Activated T-cell treated with anti-CD3 and anti-CD28 coated beads, Interleukin-2, amount 50 U/mL, for 72 hours (primary cell): ENCODE measurements at regions not wholly inside any gene's neighbourhood (a gene's known extent, or its start where the extent isn't known, plus 50 kb on each side); places are given as distances from the start of the nearest gene placed in this dataset.
"Not testable (repeated sequence)": the region's sequence is repeated elsewhere in the genome, so short reads cannot be mapped to it uniquely, and the experiment has no call there.

ENCODE experiments used
- ATAC-seq, 2 donors: fragments of 150-1000 bp; cut with Tn5 transposase; replicated peaks in 1 of 2; 2 replicates each; pipeline ENCODE4 v1.10.0; 2021; ENCODE audit warnings: moderate library complexity in 2 of 2, mild to moderate bottlenecking in 1 of 2
- DNase-seq, 2 donors: peaks; one replicate each; pipeline ENCODE4 v3.0.0; 2021 to 2022; ENCODE audit warnings: mixed read lengths in 1 of 2
- H3K27ac Mint-ChIP-seq: one replicate; pipeline ENCODE4 v1.8.0; 2022; ENCODE audit warnings: mild to moderate bottlenecking, moderate library complexity, mixed read lengths
- H3K27me3 Mint-ChIP-seq: one replicate; pipeline ENCODE4 v1.8.0; 2022; ENCODE audit warnings: low read depth, mixed read lengths
- H3K36me3 Mint-ChIP-seq, 2 donors: one replicate each; pipeline ENCODE4 v1.8.0; 2022; ENCODE audit warnings: mixed read lengths in 2 of 2, mild to moderate bottlenecking in 1 of 2; ENCODE audit not compliant: insufficient read depth in 2 of 2
- H3K4me1 Mint-ChIP-seq: one replicate; pipeline ENCODE4 v1.8.0; 2022; ENCODE audit warnings: low read depth, mixed read lengths
- H3K4me3 Mint-ChIP-seq, 2 donors: one replicate each; pipeline ENCODE4 v1.8.0; 2022; ENCODE audit warnings: mild to moderate bottlenecking in 2 of 2, mixed read lengths in 2 of 2, moderate library complexity in 2 of 2
- H3K9me3 Mint-ChIP-seq, 2 donors: one replicate each; pipeline ENCODE4 v1.8.0; 2022; ENCODE audit warnings: mixed read lengths in 2 of 2

- Mint-ChIP-seq H3K36me3 (peaks cover 1 to 2% of the 10 kb centered on the region in 2 donors), H3K9me3 (peaks cover 5 to 8% of the 10 kb centered on the region in 2 donors), H3K4me1 (no peaks in the 10 kb centered on the region), H3K27ac (no peak overlapping the region), H3K4me3 (no peak overlapping the region), H3K27me3 (no peaks in the 10 kb centered on the region)
- ATAC-seq (no peak), DNase-seq (no peak)
Observed at GRCh38 chr3:3902161-3902560, 102.9 kb downstream of the LRRN1 start.

GRCh38 chr3:3906171-3906570, 106.9 kb downstream of the LRRN1 start:
- peaks cover 1 to 2% of the 10 kb centered on the region in 2 donors for H3K36me3 Mint-ChIP-seq
- H3K27me3 Mint-ChIP-seq: no peaks in the 10 kb centered on the region
- no peak for ATAC-seq
- H3K27ac Mint-ChIP-seq: no peak overlapping the region
- H3K4me1 Mint-ChIP-seq: no peaks in the 10 kb centered on the region
- H3K9me3 Mint-ChIP-seq: peaks cover 1 to 4% of the 10 kb centered on the region in 2 donors
- H3K4me3 Mint-ChIP-seq: no peak overlapping the region
- DNase-seq: no peak

DNA sequence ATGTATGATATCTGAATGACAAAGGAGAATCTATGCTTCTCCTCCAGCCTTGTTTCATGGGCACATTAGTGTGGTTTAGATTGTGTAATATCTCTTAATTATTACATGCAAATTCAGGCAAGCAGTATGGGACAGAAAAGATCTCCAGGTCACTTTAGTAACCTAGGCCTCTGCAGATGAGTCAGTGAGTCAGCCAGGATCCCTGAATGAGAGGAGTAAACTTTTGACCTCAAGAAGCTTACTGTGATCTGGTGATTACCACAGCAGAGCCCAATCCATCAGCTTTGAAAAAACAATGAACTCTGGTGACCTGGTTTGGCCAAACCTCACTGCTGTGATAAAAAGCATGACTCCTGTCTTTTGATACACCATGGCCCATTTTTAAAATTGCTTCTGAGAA, 107.8 kb downstream of the LRRN1 start:
- peaks cover 1 to 4% of the 10 kb centered on the region in 2 donors for H3K9me3 Mint-ChIP-seq
- H3K27me3 Mint-ChIP-seq: no peaks in the 10 kb centered on the region
- no peak for ATAC-seq

DNA sequence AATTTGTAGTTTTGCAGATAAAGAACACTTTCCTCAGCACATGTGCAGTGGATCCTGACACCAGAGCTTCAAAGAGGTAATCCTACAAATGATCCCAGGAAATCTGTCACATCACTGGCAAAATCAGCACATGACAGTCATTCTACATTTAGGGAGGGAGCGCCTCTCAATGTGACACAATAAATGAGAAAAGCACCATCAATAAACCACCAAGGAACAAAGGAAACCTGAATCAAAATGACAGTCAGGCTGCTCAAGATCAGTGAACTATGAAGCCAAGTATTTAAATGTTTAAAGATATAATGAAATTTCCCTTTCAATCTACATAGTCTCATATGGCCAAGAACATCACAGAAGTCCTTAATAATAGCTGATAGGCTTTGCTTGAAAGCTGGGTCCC, 119.5 kb downstream of the LRRN1 start:
- H3K27ac Mint-ChIP-seq: no peak overlapping the region
- DNase-seq (no peak), ATAC-seq (no peak)
- no peaks in the 10 kb centered on the region for H3K27me3 Mint-ChIP-seq
- no peaks in the 10 kb centered on the region for H3K4me1 Mint-ChIP-seq
- no peaks in the 10 kb centered on the region for H3K36me3 Mint-ChIP-seq
- H3K4me3 Mint-ChIP-seq: no peak overlapping the region
- peaks cover 0 to 3% of the 10 kb centered on the region in 2 donors for H3K9me3 Mint-ChIP-seq

More for the DNA sequence above, 107.8 kb downstream of the LRRN1 start:
- Mint-ChIP-seq H3K27ac (no peak overlapping the region), H3K4me3 (no peak overlapping the region), H3K4me1 (no peaks in the 10 kb centered on the region), H3K36me3 (peaks cover 1 to 2% of the 10 kb centered on the region in 2 donors)
- DNase-seq: no peak

DNA sequence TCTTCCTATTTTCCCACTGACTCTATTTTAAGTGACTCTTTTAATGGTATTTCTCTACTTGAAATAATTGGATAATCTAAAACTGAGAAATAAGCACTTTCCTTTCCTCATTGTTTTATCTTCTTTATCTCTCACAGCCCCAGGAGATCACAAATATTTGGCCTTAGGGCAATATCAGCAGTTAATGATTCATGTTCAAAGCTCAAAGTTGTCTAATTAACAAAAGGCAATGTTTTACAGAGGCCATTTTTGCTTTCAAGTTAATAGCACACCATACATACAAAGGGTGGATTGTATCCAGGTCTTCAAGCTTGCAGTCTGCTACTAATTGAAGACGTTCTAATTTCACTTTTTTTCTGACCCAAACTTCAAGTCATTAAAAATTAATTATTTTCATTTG, 120.1 kb downstream of the LRRN1 start:
- no peak for DNase-seq
- Mint-ChIP-seq H3K4me3 (no peak overlapping the region), H3K27me3 (no peaks in the 10 kb centered on the region), H3K4me1 (no peaks in the 10 kb centered on the region), H3K36me3 (no peaks in the 10 kb centered on the region), H3K9me3 (peaks cover 0 to 3% of the 10 kb centered on the region in 2 donors), H3K27ac (no peak overlapping the region)
- ATAC-seq: no peak

- H3K4me1 Mint-ChIP-seq: no peaks in the 10 kb centered on the region
- peaks cover 0 to 2% of the 10 kb centered on the region in 2 donors for H3K9me3 Mint-ChIP-seq
- H3K36me3 Mint-ChIP-seq: no peaks in the 10 kb centered on the region
- DNase-seq: no peak
- H3K27me3 Mint-ChIP-seq: no peaks in the 10 kb centered on the region
- H3K4me3 Mint-ChIP-seq: no peak overlapping the region
- H3K27ac Mint-ChIP-seq: no peak overlapping the region
- ATAC-seq: no peak
Observed at GRCh38 chr3:3923619-3924018, 124.4 kb downstream of the LRRN1 start.

DNA sequence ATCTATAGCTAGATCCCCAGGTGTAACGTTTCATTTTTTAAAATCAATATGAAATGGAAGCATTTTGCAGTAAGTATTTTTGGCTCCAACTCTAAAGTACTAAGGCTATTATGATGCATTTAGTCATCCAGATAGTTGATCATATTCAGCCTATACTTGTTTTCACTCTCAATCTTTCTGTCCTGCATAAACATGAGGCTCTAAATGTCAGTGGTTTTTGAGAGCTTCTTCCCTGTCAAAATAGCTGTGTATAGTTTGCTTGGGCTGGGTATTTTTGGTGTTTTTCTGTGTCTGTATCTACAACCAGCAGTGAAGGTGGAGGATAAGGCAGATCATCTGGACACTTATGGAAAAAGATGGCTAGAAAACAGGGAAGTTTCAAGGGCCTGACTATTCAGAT, 128.0 kb downstream of the LRRN1 start:
- H3K9me3 Mint-ChIP-seq: peaks cover 2 to 4% of the 10 kb centered on the region in 2 donors
- no peak overlapping the region for H3K27ac Mint-ChIP-seq
- peaks cover 0 to 3% of the 10 kb centered on the region in 2 donors for H3K36me3 Mint-ChIP-seq
- DNase-seq: no peak
- H3K4me1 Mint-ChIP-seq: no peaks in the 10 kb centered on the region
- no peaks in the 10 kb centered on the region for H3K27me3 Mint-ChIP-seq
- H3K4me3 Mint-ChIP-seq: no peak overlapping the region
- no peak for ATAC-seq

GRCh38 chr3:3927965-3928364, 128.7 kb downstream of the LRRN1 start:
- Mint-ChIP-seq H3K27me3 (no peaks in the 10 kb centered on the region), H3K36me3 (peaks cover 0 to 3% of the 10 kb centered on the region in 2 donors), H3K4me3 (no peak overlapping the region), H3K9me3 (peaks cover 2 to 4% of the 10 kb centered on the region in 2 donors), H3K27ac (no peak overlapping the region), H3K4me1 (no peaks in the 10 kb centered on the region)
- DNase-seq: no peak
- ATAC-seq: no peak

DNA sequence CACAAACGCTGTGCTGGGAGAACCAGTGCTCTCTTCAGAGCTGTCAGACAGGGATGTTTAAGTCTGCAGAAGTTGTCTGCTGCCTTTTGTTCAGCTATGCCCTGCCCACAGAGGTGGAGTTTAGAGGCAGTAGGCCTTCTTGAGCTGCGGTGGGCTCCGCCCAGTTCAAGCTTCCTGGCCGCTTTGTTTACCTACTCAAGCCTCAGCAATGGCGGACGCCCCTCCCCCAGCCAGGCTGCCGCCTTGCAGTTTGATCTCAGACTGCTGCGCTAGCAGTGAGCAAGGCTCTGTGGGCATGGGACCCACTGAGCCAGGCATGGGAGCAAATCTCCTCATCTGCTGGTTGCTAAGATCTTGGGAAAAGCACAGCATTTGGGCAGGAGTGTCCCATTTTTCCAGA, 142.1 kb downstream of the LRRN1 start:
- H3K9me3 Mint-ChIP-seq: peaks cover 26 to 30% of the 10 kb centered on the region in 2 donors
- ATAC-seq, H3K27ac Mint-ChIP-seq, H3K27me3 Mint-ChIP-seq, H3K36me3 Mint-ChIP-seq, DNase-seq, H3K4me1 Mint-ChIP-seq, H3K4me3 Mint-ChIP-seq: not testable (repeated sequence)

- H3K27me3 Mint-ChIP-seq: no peaks in the 10 kb centered on the region
- no peak overlapping the region for H3K27ac Mint-ChIP-seq
- H3K9me3 Mint-ChIP-seq: peaks cover 0 to 6% of the 10 kb centered on the region in 2 donors
- H3K4me1 Mint-ChIP-seq: no peaks in the 10 kb centered on the region
- no peak for ATAC-seq
- no peak for DNase-seq
- H3K4me3 Mint-ChIP-seq: no peak overlapping the region
- H3K36me3 Mint-ChIP-seq: peaks cover 0 to 2% of the 10 kb centered on the region in 2 donors
Observed at GRCh38 chr3:3951071-3951470, 151.8 kb downstream of the LRRN1 start.

DNA sequence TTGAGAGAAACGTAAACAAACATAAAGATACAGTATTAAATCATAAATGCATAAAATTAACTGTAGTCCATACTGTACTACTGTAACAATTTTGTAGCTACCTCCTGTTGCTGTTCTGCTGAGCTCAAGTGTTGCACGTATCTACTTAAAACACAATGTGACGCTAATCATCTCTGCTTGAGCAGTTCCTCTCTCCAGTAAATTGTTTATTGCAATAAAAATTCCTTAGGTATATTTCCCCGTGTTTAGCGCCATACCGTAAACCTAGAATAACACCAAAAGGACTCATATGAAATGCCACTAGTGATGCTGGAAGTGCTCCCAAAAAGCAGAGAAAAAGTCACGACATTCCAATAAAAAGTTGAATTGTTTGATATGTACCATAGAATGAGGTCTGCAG, 152.3 kb downstream of the LRRN1 start:
- DNase-seq: no peak
- Mint-ChIP-seq H3K27ac (no peak overlapping the region), H3K4me3 (no peak overlapping the region), H3K9me3 (peaks cover 0 to 6% of the 10 kb centered on the region in 2 donors), H3K4me1 (no peaks in the 10 kb centered on the region), H3K36me3 (peaks cover 0 to 2% of the 10 kb centered on the region in 2 donors), H3K27me3 (no peaks in the 10 kb centered on the region)
- ATAC-seq: no peak

GRCh38 chr3:3962867-3963266, 163.6 kb downstream of the LRRN1 start:
- not testable (repeated sequence) for H3K4me1 Mint-ChIP-seq, H3K27me3 Mint-ChIP-seq

GRCh38 chr3:3984053-3984452, 184.8 kb downstream of the LRRN1 start:
- Mint-ChIP-seq H3K4me3 (no peak overlapping the region), H3K9me3 (no peaks in the 10 kb centered on the region), H3K27ac (no peak overlapping the region), H3K36me3 (no peaks in the 10 kb centered on the region), H3K27me3 (no peaks in the 10 kb centered on the region), H3K4me1 (no peaks in the 10 kb centered on the region)
- DNase-seq: no peak
- ATAC-seq: no peak

More at GRCh38 chr3:3962867-3963266, 163.6 kb downstream of the LRRN1 start:
- not testable (repeated sequence) for ATAC-seq, H3K4me3 Mint-ChIP-seq, H3K9me3 Mint-ChIP-seq, H3K36me3 Mint-ChIP-seq, H3K27ac Mint-ChIP-seq, DNase-seq

- Mint-ChIP-seq H3K36me3 (peaks cover 0 to 2% of the 10 kb centered on the region in 2 donors), H3K27ac (no peak overlapping the region)
- ATAC-seq: no peak
Observed at GRCh38 chr3:3991598-3991997, 192.4 kb downstream of the LRRN1 start.

More at GRCh38 chr3:3991598-3991997, 192.4 kb downstream of the LRRN1 start:
- H3K9me3 Mint-ChIP-seq: peaks cover 0 to 6% of the 10 kb centered on the region in 2 donors
- no peaks in the 10 kb centered on the region for H3K27me3 Mint-ChIP-seq
- H3K4me1 Mint-ChIP-seq: no peaks in the 10 kb centered on the region
- DNase-seq: no peak
- no peak overlapping the region for H3K4me3 Mint-ChIP-seq
